Neural cell (in vitro differentiated cells): ENCODE measurements at regions not wholly inside any gene's neighbourhood (a gene's known extent, or its start where the extent isn't known, plus 50 kb on each side); places are given as distances from the start of the nearest gene placed in this dataset.

Experiments used
- H2AFZ ChIP-seq: fragments of 200-600, 300-800 bp; sonication (generic), shearing (Covaris generic); 2 replicates; pipeline ENCODE4 v1.6.0; 2014; ENCODE audit warnings: low read depth, mild to moderate bottlenecking, antibody characterized with exemption, low read length, moderate library complexity
- H3F3A ChIP-seq: fragments of 200-600 bp; shearing (Covaris generic); 2 replicates; pipeline ENCODE4 v1.6.1; 2016; ENCODE audit warnings: mild to moderate bottlenecking, moderate library complexity, mixed read lengths, antibody characterized with exemption, low read length; ENCODE audit not compliant: insufficient read depth, poor library complexity, severe bottlenecking
- H3K27ac ChIP-seq: fragments of 200-600, 300-800 bp; sonication (generic), shearing (Covaris generic); 2 replicates; pipeline ENCODE4 v1.5.1; 2014; ENCODE audit warnings: mild to moderate bottlenecking, low read length, moderate library complexity
- H3K27me3 ChIP-seq: fragments of 300-800, 200-600 bp; sonication (generic), shearing (Covaris generic); 2 replicates; pipeline ENCODE4 v1.6.0; 2014; ENCODE audit warnings: mild to moderate bottlenecking, low read depth, low read length, moderate library complexity; ENCODE audit not compliant: insufficient read depth
- H3K36me3 ChIP-seq: fragments of 300-800, 200-600 bp; sonication (generic), shearing (Covaris generic); 2 replicates; pipeline ENCODE4 v1.5.1; 2014; ENCODE audit warnings: mild to moderate bottlenecking, antibody characterized with exemption, low read length, moderate library complexity; ENCODE audit not compliant: insufficient read depth
- H3K4me2 ChIP-seq: fragments of 300-800, 200-600 bp; sonication (generic), shearing (Covaris generic); 2 replicates; pipeline ENCODE4 v1.6.0; 2014; ENCODE audit warnings: mild to moderate bottlenecking, low read length
- H3K4me3 ChIP-seq: fragments of 300-800, 200-600 bp; sonication (generic), shearing (Covaris generic); 2 replicates; pipeline ENCODE4 v1.5.1; 2014; ENCODE audit warnings: mild to moderate bottlenecking, low read length, moderate library complexity
- H3K79me2 ChIP-seq: fragments of 200-600 bp; shearing (Covaris generic); replicated peaks from 2 replicates; pipeline ENCODE4 v1.6.0; 2014; ENCODE audit warnings: mild to moderate bottlenecking, low read length, moderate library complexity; ENCODE audit not compliant: insufficient read depth
- H3K9ac ChIP-seq: fragments of 300-800, 200-600 bp; sonication (generic), shearing (Covaris generic); 2 replicates; pipeline ENCODE4 v1.6.1; 2016; ENCODE audit warnings: mild to moderate bottlenecking, low read length, mixed read lengths
- H3K9me2 ChIP-seq: fragments of 200-600 bp; shearing (Covaris generic); 2 replicates; pipeline ENCODE4 v1.6.1; 2016; ENCODE audit warnings: mild to moderate bottlenecking, low read length, mixed read lengths; ENCODE audit not compliant: insufficient read depth
- H3K9me3 ChIP-seq: fragments of 200-600, 300-800 bp; sonication (generic), shearing (Covaris generic); 2 replicates; pipeline ENCODE4 v1.6.1; 2016; ENCODE audit warnings: mild to moderate bottlenecking, mixed run types, low read length, moderate library complexity, mixed read lengths
- H4K20me1 ChIP-seq: fragments of 200-600 bp; shearing (Covaris generic); 2 replicates; pipeline ENCODE4 v1.6.1; 2016; ENCODE audit warnings: mild to moderate bottlenecking, mixed run types; ENCODE audit not compliant: insufficient read depth
- EP300 ChIP-seq: fragments of 450-650 bp; conservative IDR thresholded peaks from 2 replicates; pipeline ENCODE4 v1.6.1; 2014; ENCODE audit warnings: antibody characterized with exemption, mild to moderate bottlenecking, moderate library complexity; ENCODE audit not compliant: poor library complexity, severe bottlenecking
- EZH2 ChIP-seq: fragments of 200-600, 300-800 bp; shearing (Covaris generic), sonication (generic); IDR thresholded peaks from 2 replicates; pipeline ENCODE4 v1.6.1; 2014; ENCODE audit warnings: antibody characterized with exemption, low read length, borderline replicate concordance, mild to moderate bottlenecking; ENCODE audit not compliant: insufficient read depth, poor library complexity, severe bottlenecking
- MXI1 ChIP-seq: fragments of 450-650 bp; conservative IDR thresholded peaks from 2 replicates; pipeline ENCODE4 v1.6.1; 2014; ENCODE audit warnings: antibody characterized with exemption, mild to moderate bottlenecking; ENCODE audit not compliant: poor library complexity, severe bottlenecking
- POLR2AphosphoS5 ChIP-seq: IDR thresholded peaks from 2 replicates; pipeline ENCODE4 v1.6.1; 2012
- RAD21 ChIP-seq: fragments of 450-650 bp; conservative IDR thresholded peaks from 2 replicates; pipeline ENCODE4 v1.6.1; 2014; ENCODE audit warnings: antibody characterized with exemption, mild to moderate bottlenecking, moderate library complexity
- SMC3 ChIP-seq: fragments of 450-650 bp; conservative IDR thresholded peaks from 2 replicates; pipeline ENCODE4 v1.6.1; 2014; ENCODE audit warnings: antibody characterized with exemption, mild to moderate bottlenecking, moderate library complexity; ENCODE audit not compliant: poor library complexity
- TAF1 ChIP-seq: IDR thresholded peaks from 2 replicates; pipeline ENCODE4 v1.6.1; 2012; ENCODE audit warnings: low read depth
- TF ChIP-seq, protein P1 (sequence below): IDR thresholded peaks from 2 replicates; pipeline ENCODE4 v1.6.1; 2012; ENCODE audit warnings: borderline replicate concordance
- TF ChIP-seq, protein P2 (sequence below): fragments of 450-650 bp; IDR thresholded peaks from 2 replicates; pipeline ENCODE4 v1.5.1; 2014; ENCODE audit warnings: antibody characterized with exemption, mild to moderate bottlenecking, moderate library complexity; ENCODE audit not compliant: poor library complexity, severe bottlenecking

DNA sequence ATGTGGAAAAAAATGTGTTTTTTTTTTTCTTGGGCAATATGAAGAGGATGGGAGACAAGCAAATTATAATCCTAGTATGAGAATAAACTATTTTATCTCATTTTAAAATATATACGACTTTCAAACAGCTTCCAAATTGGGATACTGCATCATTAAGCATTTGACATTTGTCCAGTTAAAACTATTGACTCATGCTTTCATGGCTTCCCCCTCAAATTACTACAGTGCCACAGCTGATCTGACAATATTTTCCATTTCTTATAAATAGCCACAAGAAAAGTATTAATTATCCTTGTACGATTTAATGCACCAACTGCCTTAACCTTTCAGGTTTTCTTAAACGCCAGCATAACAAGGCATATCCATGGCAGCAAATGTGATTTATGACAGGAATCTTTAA, 1134.8 kb upstream of the ZEB2 start:
- Histone ChIP-seq H3K9me2 (no peaks in the 10 kb centered on the region), H3K36me3 (no peaks in the 10 kb centered on the region), H3K4me2 (no peak overlapping the region), H4K20me1 (no peaks in the 10 kb centered on the region), H3K4me3 (no peak overlapping the region), H2AFZ (no peak overlapping the region), H3K27ac (no peak overlapping the region), H3F3A (no peaks in the 10 kb centered on the region), H3K9me3 (no peaks in the 10 kb centered on the region), H3K9ac (no peak overlapping the region), H3K79me2 (no peaks in the 10 kb centered on the region), H3K27me3 (no peaks in the 10 kb centered on the region)
- TF ChIP-seq, protein P1, sequence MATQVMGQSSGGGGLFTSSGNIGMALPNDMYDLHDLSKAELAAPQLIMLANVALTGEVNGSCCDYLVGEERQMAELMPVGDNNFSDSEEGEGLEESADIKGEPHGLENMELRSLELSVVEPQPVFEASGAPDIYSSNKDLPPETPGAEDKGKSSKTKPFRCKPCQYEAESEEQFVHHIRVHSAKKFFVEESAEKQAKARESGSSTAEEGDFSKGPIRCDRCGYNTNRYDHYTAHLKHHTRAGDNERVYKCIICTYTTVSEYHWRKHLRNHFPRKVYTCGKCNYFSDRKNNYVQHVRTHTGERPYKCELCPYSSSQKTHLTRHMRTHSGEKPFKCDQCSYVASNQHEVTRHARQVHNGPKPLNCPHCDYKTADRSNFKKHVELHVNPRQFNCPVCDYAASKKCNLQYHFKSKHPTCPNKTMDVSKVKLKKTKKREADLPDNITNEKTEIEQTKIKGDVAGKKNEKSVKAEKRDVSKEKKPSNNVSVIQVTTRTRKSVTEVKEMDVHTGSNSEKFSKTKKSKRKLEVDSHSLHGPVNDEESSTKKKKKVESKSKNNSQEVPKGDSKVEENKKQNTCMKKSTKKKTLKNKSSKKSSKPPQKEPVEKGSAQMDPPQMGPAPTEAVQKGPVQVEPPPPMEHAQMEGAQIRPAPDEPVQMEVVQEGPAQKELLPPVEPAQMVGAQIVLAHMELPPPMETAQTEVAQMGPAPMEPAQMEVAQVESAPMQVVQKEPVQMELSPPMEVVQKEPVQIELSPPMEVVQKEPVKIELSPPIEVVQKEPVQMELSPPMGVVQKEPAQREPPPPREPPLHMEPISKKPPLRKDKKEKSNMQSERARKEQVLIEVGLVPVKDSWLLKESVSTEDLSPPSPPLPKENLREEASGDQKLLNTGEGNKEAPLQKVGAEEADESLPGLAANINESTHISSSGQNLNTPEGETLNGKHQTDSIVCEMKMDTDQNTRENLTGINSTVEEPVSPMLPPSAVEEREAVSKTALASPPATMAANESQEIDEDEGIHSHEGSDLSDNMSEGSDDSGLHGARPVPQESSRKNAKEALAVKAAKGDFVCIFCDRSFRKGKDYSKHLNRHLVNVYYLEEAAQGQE = no peak
- TF ChIP-seq POLR2AphosphoS5 = no peak
- no peak for TF ChIP-seq EP300
- TF ChIP-seq SMC3 = no peak
- TF ChIP-seq, protein P2, sequence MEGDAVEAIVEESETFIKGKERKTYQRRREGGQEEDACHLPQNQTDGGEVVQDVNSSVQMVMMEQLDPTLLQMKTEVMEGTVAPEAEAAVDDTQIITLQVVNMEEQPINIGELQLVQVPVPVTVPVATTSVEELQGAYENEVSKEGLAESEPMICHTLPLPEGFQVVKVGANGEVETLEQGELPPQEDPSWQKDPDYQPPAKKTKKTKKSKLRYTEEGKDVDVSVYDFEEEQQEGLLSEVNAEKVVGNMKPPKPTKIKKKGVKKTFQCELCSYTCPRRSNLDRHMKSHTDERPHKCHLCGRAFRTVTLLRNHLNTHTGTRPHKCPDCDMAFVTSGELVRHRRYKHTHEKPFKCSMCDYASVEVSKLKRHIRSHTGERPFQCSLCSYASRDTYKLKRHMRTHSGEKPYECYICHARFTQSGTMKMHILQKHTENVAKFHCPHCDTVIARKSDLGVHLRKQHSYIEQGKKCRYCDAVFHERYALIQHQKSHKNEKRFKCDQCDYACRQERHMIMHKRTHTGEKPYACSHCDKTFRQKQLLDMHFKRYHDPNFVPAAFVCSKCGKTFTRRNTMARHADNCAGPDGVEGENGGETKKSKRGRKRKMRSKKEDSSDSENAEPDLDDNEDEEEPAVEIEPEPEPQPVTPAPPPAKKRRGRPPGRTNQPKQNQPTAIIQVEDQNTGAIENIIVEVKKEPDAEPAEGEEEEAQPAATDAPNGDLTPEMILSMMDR = no peak
- no peak for TF ChIP-seq MXI1
- no peak for TF ChIP-seq TAF1
- TF ChIP-seq EZH2 = no peak
- TF ChIP-seq RAD21 = no peak

DNA sequence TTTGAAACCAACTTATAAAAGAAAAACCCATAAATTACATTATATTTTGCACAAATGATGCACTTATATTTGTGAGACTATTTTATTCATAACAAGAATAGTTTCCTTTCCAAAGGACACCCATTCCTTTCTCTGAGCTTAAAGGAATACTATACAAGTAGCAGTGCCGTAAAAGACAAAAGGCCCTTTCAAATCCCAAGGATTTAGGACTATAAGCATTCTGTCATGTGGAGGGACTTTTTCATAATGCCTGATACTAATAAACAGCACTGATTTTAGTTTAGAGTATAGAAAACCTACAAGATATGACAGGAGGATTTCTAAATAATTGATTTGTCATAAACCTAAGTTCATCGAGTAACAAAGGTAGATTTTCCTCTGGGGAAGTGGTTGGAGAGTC, 1134.2 kb upstream of the ZEB2 start:
- H3K79me2 ChIP-seq = no peaks in the 10 kb centered on the region
- H3K4me2 ChIP-seq = no peak overlapping the region
- H3F3A ChIP-seq = no peaks in the 10 kb centered on the region
- H3K4me3 ChIP-seq = no peak overlapping the region
- H3K9ac ChIP-seq = no peak overlapping the region
- no peaks in the 10 kb centered on the region for H3K9me3 ChIP-seq
- no peaks in the 10 kb centered on the region for H4K20me1 ChIP-seq
- no peaks in the 10 kb centered on the region for H3K27me3 ChIP-seq
- no peaks in the 10 kb centered on the region for H3K36me3 ChIP-seq
- no peak overlapping the region for H3K27ac ChIP-seq
- H2AFZ ChIP-seq = no peak overlapping the region
- TF ChIP-seq TAF1 (no peak), EP300 (no peak), MXI1 (no peak), POLR2AphosphoS5 (no peak), RAD21 (no peak)
- TF ChIP-seq, protein P2 = no peak
- TF ChIP-seq, protein P1 = no peak
- no peaks in the 10 kb centered on the region for H3K9me2 ChIP-seq
